ENCODE measurements at regions not wholly inside any gene's neighbourhood (a gene's known extent, or its start where the extent isn't known, plus 50 kb on each side); places are given as distances from the start of the nearest gene placed in this dataset.

GRCh38 chr1:163781146-163781545 lies 459.4 kb downstream of the NUF2 start:
- Histone ChIP-seq H3K4me2 (ENCODE audit: low read length, poor library complexity, severe bottlenecking) (no peak overlapping the region), H3K14ac (ENCODE audit: low read length in 2 of 2) (no peak overlapping the region), H2BK5ac (ENCODE audit: low read depth, low read length, poor library complexity, severe bottlenecking) (no peak overlapping the region), H2BK120ac (ENCODE audit: low read depth, low read length) (no peak overlapping the region), H3K4me3 (ENCODE audit: insufficient read depth in 1 of 2, low read depth in 1 of 2, low read length in 2 of 2) (no peak overlapping the region), H3K27ac (ENCODE audit: low read length, poor library complexity, severe bottlenecking) (no peak overlapping the region), H3K18ac (ENCODE audit: low read depth in 1 of 2, low read length in 2 of 2) (no peak overlapping the region), H2AFZ (ENCODE audit: low read depth, low read length) (no peak overlapping the region), H3K9ac (ENCODE audit: low read length) (no peak overlapping the region), H2BK12ac (ENCODE audit: low read length in 2 of 2) (no peak overlapping the region), H3K27me3 (ENCODE audit: control insufficient read depth in 1 of 2, insufficient read depth in 1 of 2, low read length in 2 of 2) (no peaks in the 10 kb centered on the region), H4K91ac (ENCODE audit: low read length) (no peak overlapping the region), H4K8ac (ENCODE audit: low read length) (no peak overlapping the region), H2BK15ac (ENCODE audit: low read depth, poor library complexity, severe bottlenecking) (no peak overlapping the region), H3K36me3 (ENCODE audit: control insufficient read depth in 1 of 2, insufficient read depth in 2 of 2, low read depth in 1 of 2, low read length in 2 of 2) (no peaks in the 10 kb centered on the region), H3K4ac (ENCODE audit: low read depth in 1 of 2, low read length in 2 of 2) (no peak overlapping the region), H3K9me3 (ENCODE audit: control insufficient read depth, low read length) (peaks cover 51% of the 10 kb centered on the region), H2AK5ac (ENCODE audit: low read length, severe bottlenecking) (no peak overlapping the region), H3K79me1 (replicated peaks; ENCODE audit: low read length, poor library complexity, severe bottlenecking) (no peaks in the 10 kb centered on the region), H3K4me1 (ENCODE audit: control insufficient read depth, insufficient read depth, low read depth, low read length) (no peaks in the 10 kb centered on the region), H3K23ac (ENCODE audit: low read length in 2 of 2) (no peak overlapping the region)
- DNase-seq: no peak

GRCh38 chr1:163785868-163786405 lies 464.2 kb downstream of the NUF2 start:
- no peak overlapping the region for H3K4me2 ChIP-seq (ENCODE audit: low read length, poor library complexity, severe bottlenecking)
- no peak overlapping the region for H3K9ac ChIP-seq (ENCODE audit: low read length)
- no peaks in the 10 kb centered on the region for H3K36me3 ChIP-seq (ENCODE audit: control insufficient read depth in 1 of 2, insufficient read depth in 2 of 2, low read depth in 1 of 2, low read length in 2 of 2)
- H3K27ac ChIP-seq (ENCODE audit: low read length, poor library complexity, severe bottlenecking): no peak overlapping the region
- H3K4ac ChIP-seq (ENCODE audit: low read depth in 1 of 2, low read length in 2 of 2): no peak overlapping the region
- no peak overlapping the region for H4K8ac ChIP-seq (ENCODE audit: low read length)
- no peak overlapping the region for H2BK120ac ChIP-seq (ENCODE audit: low read depth, low read length)
- H3K9me3 ChIP-seq (ENCODE audit: control insufficient read depth, low read length): peaks cover 22% of the 10 kb centered on the region
- H3K4me1 ChIP-seq (ENCODE audit: control insufficient read depth, insufficient read depth, low read depth, low read length): no peaks in the 10 kb centered on the region
- no peak overlapping the region for H2BK5ac ChIP-seq (ENCODE audit: low read depth, low read length, poor library complexity, severe bottlenecking)
- H2AK5ac ChIP-seq (ENCODE audit: low read length, severe bottlenecking): no peak overlapping the region
- 100% methylated on average over 1 of the region's 2 CpGs for WGBS
- no peak overlapping the region for H3K14ac ChIP-seq (ENCODE audit: low read length in 2 of 2)
- no peak overlapping the region for H3K4me3 ChIP-seq (ENCODE audit: insufficient read depth in 1 of 2, low read depth in 1 of 2, low read length in 2 of 2)
- no peak overlapping the region for H2BK12ac ChIP-seq (ENCODE audit: low read length in 2 of 2)
- no peak overlapping the region for H2BK15ac ChIP-seq (ENCODE audit: low read depth, poor library complexity, severe bottlenecking)
- no peaks in the 10 kb centered on the region for H3K27me3 ChIP-seq (ENCODE audit: control insufficient read depth in 1 of 2, insufficient read depth in 1 of 2, low read length in 2 of 2)
- no peak overlapping the region for H2AFZ ChIP-seq (ENCODE audit: low read depth, low read length)
- no peaks in the 10 kb centered on the region for H3K79me1 ChIP-seq (replicated peaks; ENCODE audit: low read length, poor library complexity, severe bottlenecking)
- no peak for DNase-seq
- no peak overlapping the region for H3K23ac ChIP-seq (ENCODE audit: low read length in 2 of 2)
- no peak overlapping the region for H3K18ac ChIP-seq (ENCODE audit: low read depth in 1 of 2, low read length in 2 of 2)
- no peak overlapping the region for H4K91ac ChIP-seq (ENCODE audit: low read length)

GRCh38 chr1:163789911-163790310 lies 468.2 kb downstream of the NUF2 start:
- no peak overlapping the region for H3K23ac ChIP-seq (ENCODE audit: low read length in 2 of 2)
- no peak overlapping the region for H3K14ac ChIP-seq (ENCODE audit: low read length in 2 of 2)
- no peak overlapping the region for H2AK5ac ChIP-seq (ENCODE audit: low read length, severe bottlenecking)
- H3K9me3 ChIP-seq (ENCODE audit: control insufficient read depth, low read length): peaks cover 11% of the 10 kb centered on the region
- H3K4me2 ChIP-seq (ENCODE audit: low read length, poor library complexity, severe bottlenecking): no peak overlapping the region
- no peaks in the 10 kb centered on the region for H3K27me3 ChIP-seq (ENCODE audit: control insufficient read depth in 1 of 2, insufficient read depth in 1 of 2, low read length in 2 of 2)
- H3K4me1 ChIP-seq (ENCODE audit: control insufficient read depth, insufficient read depth, low read depth, low read length): no peaks in the 10 kb centered on the region
- H3K4me3 ChIP-seq (ENCODE audit: insufficient read depth in 1 of 2, low read depth in 1 of 2, low read length in 2 of 2): no peak overlapping the region
- no peak for DNase-seq
- no peak overlapping the region for H3K18ac ChIP-seq (ENCODE audit: low read depth in 1 of 2, low read length in 2 of 2)
- H3K36me3 ChIP-seq (ENCODE audit: control insufficient read depth in 1 of 2, insufficient read depth in 2 of 2, low read depth in 1 of 2, low read length in 2 of 2): no peaks in the 10 kb centered on the region
- no peak overlapping the region for H2BK5ac ChIP-seq (ENCODE audit: low read depth, low read length, poor library complexity, severe bottlenecking)
- no peak overlapping the region for H2BK15ac ChIP-seq (ENCODE audit: low read depth, poor library complexity, severe bottlenecking)
- H3K27ac ChIP-seq (ENCODE audit: low read length, poor library complexity, severe bottlenecking): no peak overlapping the region
- H4K8ac ChIP-seq (ENCODE audit: low read length): no peak overlapping the region
- no peak overlapping the region for H3K4ac ChIP-seq (ENCODE audit: low read depth in 1 of 2, low read length in 2 of 2)
- H3K9ac ChIP-seq (ENCODE audit: low read length): no peak overlapping the region
- WGBS: 79% methylated on average over 3 of the region's 4 CpGs
- no peak overlapping the region for H2BK120ac ChIP-seq (ENCODE audit: low read depth, low read length)
- H4K91ac ChIP-seq (ENCODE audit: low read length): no peak overlapping the region
- H3K79me1 ChIP-seq (replicated peaks; ENCODE audit: low read length, poor library complexity, severe bottlenecking): no peaks in the 10 kb centered on the region
- H2AFZ ChIP-seq (ENCODE audit: low read depth, low read length): no peak overlapping the region
- no peak overlapping the region for H2BK12ac ChIP-seq (ENCODE audit: low read length in 2 of 2)

DNA sequence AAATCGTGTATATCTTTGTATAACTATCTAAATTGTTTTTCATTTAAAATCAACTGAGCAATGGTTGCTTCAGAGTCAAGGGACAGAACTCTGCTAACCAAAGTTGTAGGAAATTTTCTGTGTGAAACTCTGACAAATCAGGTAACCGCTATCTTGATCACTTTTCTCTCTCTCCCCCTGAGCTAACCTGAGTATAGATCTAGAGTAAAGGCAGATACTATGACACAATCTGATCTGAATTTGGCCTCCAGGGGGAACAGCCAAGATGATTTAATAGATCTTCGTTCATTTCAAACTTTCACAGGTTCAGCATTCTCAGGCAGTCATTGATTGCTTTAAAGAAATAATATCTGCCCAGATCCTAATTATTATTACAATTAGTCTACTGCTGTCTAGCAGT lies 472.8 kb downstream of the NUF2 start:
- Histone ChIP-seq H3K36me3 (ENCODE audit: control insufficient read depth in 1 of 2, insufficient read depth in 2 of 2, low read depth in 1 of 2, low read length in 2 of 2) (no peaks in the 10 kb centered on the region), H2AK5ac (ENCODE audit: low read length, severe bottlenecking) (no peak overlapping the region)
- 92% methylated on average over 1 of the region's 3 CpGs for WGBS

More for the DNA sequence above, 472.8 kb downstream of the NUF2 start:
- Histone ChIP-seq H3K9me3 (ENCODE audit: control insufficient read depth, low read length) (peaks cover 7% of the 10 kb centered on the region), H3K18ac (ENCODE audit: low read depth in 1 of 2, low read length in 2 of 2) (no peak overlapping the region), H4K91ac (ENCODE audit: low read length) (no peak overlapping the region), H2BK120ac (ENCODE audit: low read depth, low read length) (no peak overlapping the region), H3K27me3 (ENCODE audit: control insufficient read depth in 1 of 2, insufficient read depth in 1 of 2, low read length in 2 of 2) (no peaks in the 10 kb centered on the region), H3K9ac (ENCODE audit: low read length) (no peak overlapping the region), H4K8ac (ENCODE audit: low read length) (no peak overlapping the region), H3K4me2 (ENCODE audit: low read length, poor library complexity, severe bottlenecking) (no peak overlapping the region), H2AFZ (ENCODE audit: low read depth, low read length) (no peak overlapping the region), H2BK12ac (ENCODE audit: low read length in 2 of 2) (no peak overlapping the region), H3K14ac (ENCODE audit: low read length in 2 of 2) (no peak overlapping the region), H3K4me1 (ENCODE audit: control insufficient read depth, insufficient read depth, low read depth, low read length) (no peaks in the 10 kb centered on the region), H3K27ac (ENCODE audit: low read length, poor library complexity, severe bottlenecking) (no peak overlapping the region), H3K23ac (ENCODE audit: low read length in 2 of 2) (no peak overlapping the region), H2BK15ac (ENCODE audit: low read depth, poor library complexity, severe bottlenecking) (no peak overlapping the region), H3K4ac (ENCODE audit: low read depth in 1 of 2, low read length in 2 of 2) (no peak overlapping the region), H3K79me1 (replicated peaks; ENCODE audit: low read length, poor library complexity, severe bottlenecking) (no peaks in the 10 kb centered on the region), H3K4me3 (ENCODE audit: insufficient read depth in 1 of 2, low read depth in 1 of 2, low read length in 2 of 2) (no peak overlapping the region), H2BK5ac (ENCODE audit: low read depth, low read length, poor library complexity, severe bottlenecking) (no peak overlapping the region)
- no peak for DNase-seq

All from mesenchymal stem cell (in vitro differentiated cells and primary cell).